ENCODE measurements at regions not wholly inside any gene's neighbourhood (a gene's known extent, or its start where the extent isn't known, plus 50 kb on each side); places are given as distances from the start of the nearest gene placed in this dataset.

GRCh38 chr5:141790630-141791029 is 87.6 kb downstream of the PCDH1 start (continued):
- TF ChIP-seq REST (IDR thresholded peaks at IDR 0.05; ENCODE audit: unreplicated experiment) (no peak), ZNF114 (CRISPR knock-in tag; IDR thresholded peaks at IDR 0.05) (no peak), CREB1 (CRISPR knock-in tag; IDR thresholded peaks at IDR 0.05; ENCODE audit: low read depth) (no peak), ZNF462 (CRISPR knock-in tag; IDR thresholded peaks at IDR 0.05) (no peak), JUNB (IDR thresholded peaks at IDR 0.05; ENCODE audit: unreplicated experiment) (no peak), NANOG (IDR thresholded peaks at IDR 0.05; ENCODE audit: borderline replicate concordance) (no peak), STAT1 (IDR thresholded peaks at IDR 0.05; ENCODE audit: unreplicated experiment) (no peak), EZH2phosphoT487 (IDR thresholded peaks at IDR 0.05; ENCODE audit: unreplicated experiment) (no peak)

All from GM23338 (cell line).